GM18870 (cell line): ENCODE measurements at regions not wholly inside any gene's neighbourhood (a gene's known extent, or its start where the extent isn't known, plus 50 kb on each side); places are given as distances from the start of the nearest gene placed in this dataset.
"Not testable (repeated sequence)": the region's sequence is repeated elsewhere in the genome, so short reads cannot be mapped to it uniquely, and the experiment has no call there.

Experiments used
- ATAC-seq: cut with Tn5 transposase; IDR thresholded peaks from one replicate; pipeline ENCODE4 v1.9.1; 2021; ENCODE audit warnings: moderate library complexity; ENCODE audit not compliant: unreplicated experiment

DNA sequence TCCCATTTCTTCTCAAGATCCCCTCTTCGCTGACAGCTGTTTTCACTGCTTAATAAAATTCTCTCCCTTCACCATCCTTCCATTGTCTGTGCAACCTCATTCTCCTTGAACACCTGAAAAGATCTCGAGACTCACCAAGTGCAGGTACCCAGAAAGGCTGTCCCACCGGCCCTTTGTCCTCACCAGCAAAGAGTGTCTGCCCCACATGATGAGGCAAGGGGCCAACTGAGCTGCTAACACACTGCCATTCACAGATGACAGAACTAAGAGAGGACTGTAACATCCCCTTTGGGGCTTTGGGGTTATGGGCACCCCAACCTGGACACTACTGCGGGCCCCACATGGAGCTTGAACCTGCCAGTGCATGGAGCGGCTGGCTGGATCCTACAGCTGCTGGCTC, 771.4 kb upstream of the MIR17HG start:
- no peak for ATAC-seq

GRCh38 chr13:90577726-90578125, 769.8 kb upstream of the MIR17HG start:
- no peak for ATAC-seq

GRCh38 chr13:90585392-90585791, 762.1 kb upstream of the MIR17HG start:
- ATAC-seq = no peak

- ATAC-seq = no peak
Measured at GRCh38 chr13:90591260-90591926, 756.1 kb upstream of the MIR17HG start.

- ATAC-seq = no peak
Measured at GRCh38 chr13:90591927-90592268, 755.6 kb upstream of the MIR17HG start.

GRCh38 chr13:90592943-90593342, 754.5 kb upstream of the MIR17HG start:
- no peak for ATAC-seq

GRCh38 chr13:90594681-90595080, 752.8 kb upstream of the MIR17HG start:
- no peak for ATAC-seq

- no peak for ATAC-seq
Measured at GRCh38 chr13:90605664-90606063, 741.8 kb upstream of the MIR17HG start.

- ATAC-seq = not testable (repeated sequence)
Measured at GRCh38 chr13:90606921-90607320, 740.6 kb upstream of the MIR17HG start.

GRCh38 chr13:90612391-90612790, 735.1 kb upstream of the MIR17HG start:
- no peak for ATAC-seq

- no peak for ATAC-seq
Measured at GRCh38 chr13:90613076-90613795, 734.3 kb upstream of the MIR17HG start.

DNA sequence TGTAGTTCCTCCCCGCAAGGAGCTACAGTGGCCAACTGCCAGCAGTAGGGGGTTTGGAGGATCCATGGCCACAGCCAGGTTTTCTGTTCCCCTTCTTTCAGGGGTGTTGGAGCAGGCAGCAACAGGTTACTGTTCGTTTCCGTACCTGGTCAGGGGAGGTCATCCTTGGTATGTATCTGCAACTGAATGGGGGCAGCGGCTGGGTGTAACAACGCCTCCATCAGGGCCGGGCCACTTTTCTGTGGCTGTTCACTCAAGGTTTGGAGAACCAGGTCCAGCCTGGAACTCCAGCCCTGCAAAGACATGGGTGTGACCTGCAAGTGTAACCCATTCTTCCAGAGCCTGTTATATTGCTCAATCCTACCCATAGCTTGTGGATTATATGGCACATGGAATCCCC, 732.3 kb upstream of the MIR17HG start:
- no peak for ATAC-seq

GRCh38 chr13:90615767-90616166, 731.7 kb upstream of the MIR17HG start:
- no peak for ATAC-seq

- no peak for ATAC-seq
Measured at GRCh38 chr13:90618133-90618532, 729.4 kb upstream of the MIR17HG start.

DNA sequence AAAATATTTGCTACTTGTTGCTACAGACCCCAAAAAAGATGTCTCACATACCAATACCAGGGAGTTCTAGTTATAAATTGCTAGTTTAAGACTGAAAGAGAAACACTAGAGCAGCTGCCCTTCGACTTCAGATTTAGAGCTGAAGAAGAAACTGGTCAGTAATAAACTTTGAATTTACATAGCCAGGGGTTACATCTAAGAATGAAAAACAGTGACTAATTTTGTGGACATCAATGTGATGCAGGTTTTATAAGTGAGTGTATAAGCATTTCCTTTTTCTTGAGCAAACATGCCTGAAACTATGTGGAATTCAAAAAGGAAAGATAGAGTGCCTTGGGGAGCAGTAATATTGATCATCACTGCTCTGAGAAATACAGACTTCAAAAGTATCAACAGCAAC, 724.9 kb upstream of the MIR17HG start:
- ATAC-seq = no peak

GRCh38 chr13:90623318-90624011, 724.0 kb upstream of the MIR17HG start:
- ATAC-seq = no peak

- no peak for ATAC-seq
Measured at GRCh38 chr13:90627813-90628212, 719.7 kb upstream of the MIR17HG start.

- ATAC-seq = no peak
Measured at GRCh38 chr13:90628471-90628870, 719.0 kb upstream of the MIR17HG start.

DNA sequence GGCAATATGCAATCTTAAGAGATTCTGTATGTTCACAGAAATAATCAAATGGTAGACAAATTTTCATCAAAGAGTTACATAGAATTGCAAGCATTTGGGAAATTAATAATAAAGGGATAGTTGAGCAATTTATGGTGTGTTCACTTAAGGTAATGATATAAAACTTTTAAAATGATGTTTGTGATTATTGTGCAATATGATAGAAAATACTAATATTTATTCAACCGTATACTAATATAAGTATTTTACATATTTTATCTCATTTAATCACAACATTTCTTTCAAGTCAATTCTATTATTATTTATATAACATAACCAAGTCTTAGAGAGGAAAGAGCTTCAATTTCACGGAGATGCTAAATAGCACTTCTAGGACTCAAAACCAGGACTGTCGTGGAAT, 716.8 kb upstream of the MIR17HG start:
- ATAC-seq = no peak

DNA sequence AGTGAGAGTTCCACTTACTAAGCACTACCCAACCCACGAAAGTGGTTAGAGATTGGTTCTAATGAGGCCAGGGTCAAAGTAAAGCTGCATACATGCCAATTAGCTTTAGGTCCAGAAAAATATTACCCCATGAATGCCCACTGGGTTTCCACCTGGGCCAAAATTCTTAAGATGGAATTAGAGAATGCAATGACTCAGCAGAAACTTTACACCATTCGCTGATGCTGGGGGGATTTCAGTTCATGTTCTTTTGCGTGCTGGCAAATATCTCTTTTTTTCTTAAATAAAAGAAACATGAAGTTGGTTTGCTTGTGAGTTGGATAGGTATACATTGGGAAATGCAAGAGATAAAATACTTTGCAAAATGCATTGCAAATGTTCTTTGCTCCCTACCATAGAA, 715.3 kb upstream of the MIR17HG start:
- no peak for ATAC-seq

DNA sequence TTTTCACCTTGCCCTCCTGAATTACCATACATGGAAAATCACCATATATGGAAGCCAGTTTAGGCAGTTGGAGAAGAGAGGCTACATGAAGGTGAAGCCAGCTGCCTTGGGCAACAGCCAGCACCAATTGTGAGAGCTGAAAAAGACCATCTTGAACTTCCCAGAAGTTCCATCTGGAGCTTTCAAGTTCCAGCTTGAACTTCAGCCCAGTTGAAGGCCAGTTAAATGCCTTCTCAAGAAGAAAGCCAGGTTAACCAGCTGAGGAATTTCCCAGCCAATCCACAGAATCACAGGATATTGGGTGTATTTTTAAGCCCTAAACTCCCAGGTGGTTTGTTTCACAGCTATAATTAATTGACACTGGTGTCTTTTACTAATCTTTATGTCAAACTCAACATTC, 713.6 kb upstream of the MIR17HG start:
- ATAC-seq = no peak

- ATAC-seq = no peak
Measured at GRCh38 chr13:90640976-90641375, 706.5 kb upstream of the MIR17HG start.
